ENCODE measurements at regions not wholly inside any gene's neighbourhood (a gene's known extent, or its start where the extent isn't known, plus 50 kb on each side); places are given as distances from the start of the nearest gene placed in this dataset.
A peak's percentile ranks its signal among the peaks of the same experiment; 100 is the strongest.

DNA sequence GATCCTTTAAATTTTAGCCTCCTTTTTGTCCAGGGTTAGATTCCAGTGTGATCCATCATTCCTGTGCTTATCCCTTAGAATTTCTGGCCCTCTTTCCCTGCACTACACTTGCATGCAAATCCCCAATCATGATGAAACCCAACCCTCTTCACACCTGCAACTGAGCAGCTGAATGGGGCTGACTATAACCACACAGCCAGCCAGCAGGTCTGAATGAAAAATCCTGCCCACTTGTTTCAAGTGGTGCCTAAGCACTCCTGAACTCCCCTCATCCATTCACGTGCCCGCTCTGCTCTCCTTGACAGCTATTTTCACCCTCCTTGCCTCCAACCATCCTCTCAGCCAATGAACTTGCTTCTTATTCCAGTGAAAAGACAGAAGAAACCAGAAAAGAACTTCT is 80.5 kb upstream of the AFF3 start:
- Mint-ChIP-seq H3K4me3 (no peak overlapping the region), H3K9me3 (peaks cover 0 to 15% of the 10 kb centered on the region in 2 donors), H3K27me3 (peaks cover 20% of the 10 kb centered on the region), H3K27ac (no peak overlapping the region), H3K4me1 (no peaks in the 10 kb centered on the region)
- ATAC-seq (no peak), DNase-seq (no peak)

DNA sequence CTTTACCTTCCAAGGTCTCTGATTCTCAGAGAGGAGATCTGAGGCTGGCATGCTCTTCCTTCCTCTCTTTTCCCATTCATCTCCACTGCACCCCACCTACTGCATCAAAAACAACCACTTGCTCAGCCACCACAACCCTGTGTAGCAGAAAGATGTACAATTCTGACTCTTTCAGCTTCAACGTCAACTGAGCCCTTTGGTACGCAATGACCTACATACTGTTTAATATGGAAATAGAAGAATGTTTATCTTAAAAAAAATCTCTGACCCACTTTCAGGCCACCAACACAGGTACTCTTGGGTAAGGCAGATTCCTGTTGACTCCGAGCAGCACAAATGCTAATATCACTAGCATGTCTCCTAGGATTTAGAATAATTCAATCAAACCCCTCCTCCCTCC is 76.2 kb upstream of the AFF3 start:
- ATAC-seq = no peak
- no peak overlapping the region for H3K4me3 Mint-ChIP-seq
- H3K4me1 Mint-ChIP-seq = no peaks in the 10 kb centered on the region
- H3K27ac Mint-ChIP-seq = no peak overlapping the region
- H3K27me3 Mint-ChIP-seq = peaks cover 9% of the 10 kb centered on the region
- peaks cover 0 to 9% of the 10 kb centered on the region in 2 donors for H3K9me3 Mint-ChIP-seq
- DNase-seq = no peak

DNA sequence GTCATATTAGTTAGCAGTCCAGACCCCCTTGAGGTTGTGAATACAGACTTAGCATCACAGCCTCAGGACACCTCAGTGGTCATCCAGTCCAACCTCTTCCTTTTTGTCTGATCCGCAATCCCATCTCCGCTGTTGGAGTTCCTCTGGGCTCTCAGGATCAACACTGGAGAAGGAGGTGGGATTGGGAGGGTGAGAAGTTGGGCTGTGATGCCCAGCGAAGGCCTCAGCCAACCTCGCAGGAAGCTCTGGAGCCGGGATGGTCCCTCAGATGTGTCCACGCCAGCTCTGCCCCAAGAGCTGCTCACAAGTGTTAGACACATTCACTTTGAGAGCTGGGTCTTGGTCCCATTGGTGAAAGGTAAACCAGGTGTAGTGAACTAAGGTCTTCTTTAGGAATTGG is 74.9 kb upstream of the AFF3 start:
- ATAC-seq (no peak), DNase-seq (no peak)
- Mint-ChIP-seq H3K27ac (no peak overlapping the region), H3K9me3 (peaks cover 0 to 8% of the 10 kb centered on the region in 2 donors), H3K4me1 (no peaks in the 10 kb centered on the region), H3K4me3 (no peak overlapping the region), H3K27me3 (peaks cover 9% of the 10 kb centered on the region)

- Mint-ChIP-seq H3K9me3 (no peaks in the 10 kb centered on the region), H3K4me1 (no peaks in the 10 kb centered on the region), H3K4me3 (no peak overlapping the region), H3K27ac (no peak overlapping the region), H3K27me3 (no peaks in the 10 kb centered on the region)
- DNase-seq (no peak), ATAC-seq (no peak)
Observed at GRCh38 chr2:100216015-100216414, 73.6 kb upstream of the AFF3 start.

DNA sequence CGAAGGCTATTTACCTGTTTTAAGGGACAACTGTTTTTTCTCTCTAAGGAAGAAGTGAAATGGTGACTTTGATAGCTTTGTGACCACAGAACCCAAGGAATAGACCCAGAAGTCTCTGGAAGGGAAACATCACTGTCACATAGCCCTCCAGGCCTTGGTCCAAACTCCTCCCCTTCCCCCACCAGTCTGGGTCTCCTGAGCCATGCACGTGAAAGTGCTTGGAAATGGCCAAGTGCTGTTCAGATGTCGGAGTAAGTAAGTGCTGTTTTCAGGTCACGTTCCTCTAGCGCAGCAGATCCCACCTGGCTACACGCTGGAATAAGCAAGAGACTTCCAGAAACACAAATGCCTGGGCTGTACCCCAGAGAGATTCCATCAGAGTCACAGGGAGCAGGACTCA is 73.0 kb upstream of the AFF3 start:
- no peaks in the 10 kb centered on the region for H3K4me1 Mint-ChIP-seq
- no peak for DNase-seq
- no peak overlapping the region for H3K4me3 Mint-ChIP-seq

DNA sequence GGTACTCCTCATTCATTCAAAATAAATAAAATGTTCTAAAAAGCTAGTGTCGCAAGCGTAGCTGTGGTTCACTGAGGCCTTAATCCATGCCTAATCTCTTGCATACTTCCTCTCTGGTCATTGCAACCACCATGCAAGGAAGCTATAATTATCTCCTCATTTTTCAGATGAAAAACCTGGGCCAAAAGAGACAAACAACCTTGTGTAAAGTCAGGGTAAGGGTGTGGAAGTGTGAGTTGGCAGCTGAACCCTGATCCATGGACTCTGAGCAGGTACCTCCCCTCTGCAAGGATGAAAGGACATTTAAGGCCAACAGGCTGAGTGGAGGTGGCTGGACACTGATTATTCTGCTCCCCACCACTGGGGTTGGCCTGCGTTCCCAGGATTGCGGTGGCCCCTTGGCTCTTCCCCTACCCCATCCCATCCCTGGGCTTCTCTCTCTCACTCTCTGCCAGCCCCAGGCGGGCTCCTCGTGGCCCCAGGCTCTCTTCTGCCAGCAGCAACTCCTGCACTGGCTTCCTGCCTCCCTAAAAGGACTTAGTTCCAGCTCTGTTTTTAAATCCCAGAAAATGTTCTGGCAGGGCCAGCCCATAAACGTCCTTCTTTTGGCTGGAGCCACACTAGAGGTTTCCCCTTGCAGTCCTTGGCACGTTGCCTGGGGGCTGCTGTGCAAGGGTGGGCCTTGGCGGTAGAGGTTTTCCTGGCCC is 72.0 kb upstream of the AFF3 start:
- ATAC-seq = no peak
- Mint-ChIP-seq H3K9me3 (no peaks in the 10 kb centered on the region), H3K27ac (peak overlapping the region in 1 of 2 donors; percentile 73), H3K4me3 (no peak overlapping the region), H3K27me3 (peaks cover 7% of the 10 kb centered on the region), H3K4me1 (no peaks in the 10 kb centered on the region)
- DNase-seq = no peak

More for the DNA sequence above, 73.0 kb upstream of the AFF3 start:
- no peak for ATAC-seq
- Mint-ChIP-seq H3K9me3 (no peaks in the 10 kb centered on the region), H3K27ac (no peak overlapping the region), H3K27me3 (peaks cover under 1% of the 10 kb centered on the region)

GRCh38 chr2:100213595-100213994 is 71.2 kb upstream of the AFF3 start:
- H3K27me3 Mint-ChIP-seq = peaks cover 7% of the 10 kb centered on the region
- no peak for DNase-seq

DNA sequence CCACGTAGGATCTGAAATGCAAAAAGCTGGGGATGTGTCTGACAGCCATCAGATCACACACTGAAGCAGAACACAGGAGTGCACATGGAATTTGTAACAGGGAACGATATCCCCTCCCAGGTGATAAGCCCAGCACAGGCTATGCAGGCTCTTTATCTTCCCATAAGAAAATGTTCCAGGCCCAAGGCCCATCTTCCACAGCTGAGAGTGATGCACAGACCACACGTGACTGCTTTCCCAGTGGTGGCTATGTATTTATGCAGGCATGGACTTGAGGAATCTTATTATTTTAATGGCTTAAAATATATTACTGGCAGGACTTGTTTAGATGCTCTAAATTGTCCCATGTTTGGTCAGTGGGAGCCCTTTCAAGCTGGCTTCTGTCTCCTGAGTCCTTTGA is 70.5 kb upstream of the AFF3 start:
- H3K4me1 Mint-ChIP-seq = no peaks in the 10 kb centered on the region
- H3K27ac Mint-ChIP-seq = peak overlapping the region in 1 of 2 donors; percentile 76
- H3K4me3 Mint-ChIP-seq = no peak overlapping the region
- no peak for ATAC-seq
- peaks cover 7% of the 10 kb centered on the region for H3K27me3 Mint-ChIP-seq
- no peaks in the 10 kb centered on the region for H3K9me3 Mint-ChIP-seq
- no peak for DNase-seq

More at GRCh38 chr2:100213595-100213994, 71.2 kb upstream of the AFF3 start:
- no peak overlapping the region for H3K4me3 Mint-ChIP-seq
- no peak overlapping the region for H3K27ac Mint-ChIP-seq
- no peaks in the 10 kb centered on the region for H3K4me1 Mint-ChIP-seq
- no peaks in the 10 kb centered on the region for H3K9me3 Mint-ChIP-seq
- no peak for ATAC-seq

DNA sequence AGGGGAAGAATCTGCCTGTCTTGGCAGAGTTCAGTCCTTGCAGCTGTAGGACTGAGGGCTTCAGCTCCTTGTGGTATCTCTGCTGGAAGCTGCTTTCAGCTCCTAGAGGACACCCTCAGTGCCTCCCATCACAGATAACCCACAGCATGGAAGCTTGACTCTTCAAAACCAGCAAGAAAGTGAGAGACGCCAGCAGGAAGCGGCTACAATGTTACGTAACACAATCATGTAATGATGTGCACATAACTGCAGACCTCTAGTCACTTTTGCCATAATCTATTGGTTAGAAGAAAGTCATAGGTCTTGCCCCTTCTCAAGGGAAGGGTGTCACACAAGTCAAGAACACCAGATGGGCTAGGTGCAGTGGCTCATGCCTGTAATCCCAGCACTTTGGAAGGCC is 69.1 kb upstream of the AFF3 start:
- no peak for DNase-seq
- H3K9me3 Mint-ChIP-seq = no peaks in the 10 kb centered on the region
- no peaks in the 10 kb centered on the region for H3K4me1 Mint-ChIP-seq
- no peak overlapping the region for H3K4me3 Mint-ChIP-seq
- H3K27ac Mint-ChIP-seq = no peak overlapping the region
- ATAC-seq = no peak
- H3K27me3 Mint-ChIP-seq = peaks cover 7% of the 10 kb centered on the region

- H3K9me3 Mint-ChIP-seq = no peaks in the 10 kb centered on the region
- DNase-seq (no peak), ATAC-seq (no peak)
- peaks cover 8% of the 10 kb centered on the region for H3K4me1 Mint-ChIP-seq
- H3K4me3 Mint-ChIP-seq = no peak overlapping the region
- H3K27ac Mint-ChIP-seq = no peak overlapping the region
- peaks cover 7% of the 10 kb centered on the region for H3K27me3 Mint-ChIP-seq
Observed at GRCh38 chr2:100208141-100208770, 65.9 kb upstream of the AFF3 start.

- H3K27me3 Mint-ChIP-seq = peaks cover 9% of the 10 kb centered on the region
- H3K4me1 Mint-ChIP-seq = peaks cover 8% of the 10 kb centered on the region
- H3K4me3 Mint-ChIP-seq = no peak overlapping the region
- ATAC-seq (no peak), DNase-seq (no peak)
- no peaks in the 10 kb centered on the region for H3K9me3 Mint-ChIP-seq
- no peak overlapping the region for H3K27ac Mint-ChIP-seq
Observed at GRCh38 chr2:100207411-100207885, 65.1 kb upstream of the AFF3 start.

- DNase-seq = no peak
- Mint-ChIP-seq H3K27me3 (peaks cover 13% of the 10 kb centered on the region), H3K4me3 (no peak overlapping the region), H3K4me1 (peaks cover 8% of the 10 kb centered on the region), H3K9me3 (no peaks in the 10 kb centered on the region), H3K27ac (no peak overlapping the region)
- no peak for ATAC-seq
Observed at GRCh38 chr2:100206731-100207255, 64.4 kb upstream of the AFF3 start.

DNA sequence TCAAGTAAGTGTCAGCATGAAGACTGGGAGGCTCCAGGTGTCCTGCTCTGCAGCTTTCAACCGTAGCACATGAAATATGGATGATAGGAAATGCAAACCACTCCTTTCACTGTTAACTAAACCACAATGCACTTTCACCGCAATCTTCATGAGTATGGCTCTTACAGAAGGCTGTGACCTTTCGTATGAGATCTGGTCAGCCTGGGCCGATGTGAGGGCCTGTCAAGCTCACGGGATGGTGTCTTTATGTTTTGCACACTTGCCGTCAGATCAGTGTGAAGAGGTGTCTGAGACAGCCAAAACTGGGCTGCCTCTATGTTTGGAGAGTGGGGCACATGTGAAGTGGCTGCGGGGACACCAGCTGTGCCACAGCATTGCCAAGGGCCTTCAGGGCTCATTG is 62.8 kb upstream of the AFF3 start:
- ATAC-seq = no peak
- H3K4me1 Mint-ChIP-seq = peaks cover 8% of the 10 kb centered on the region

GRCh38 chr2:100202567-100202966 is 60.2 kb upstream of the AFF3 start:
- Mint-ChIP-seq H3K4me1 (peaks cover 8% of the 10 kb centered on the region), H3K27ac (no peak overlapping the region)

More for the DNA sequence above, 62.8 kb upstream of the AFF3 start:
- Mint-ChIP-seq H3K9me3 (no peaks in the 10 kb centered on the region), H3K27ac (peak overlapping the region in 1 of 2 donors; percentile 16), H3K27me3 (peaks cover 10% of the 10 kb centered on the region), H3K4me3 (no peak overlapping the region)
- DNase-seq = no peak

DNA sequence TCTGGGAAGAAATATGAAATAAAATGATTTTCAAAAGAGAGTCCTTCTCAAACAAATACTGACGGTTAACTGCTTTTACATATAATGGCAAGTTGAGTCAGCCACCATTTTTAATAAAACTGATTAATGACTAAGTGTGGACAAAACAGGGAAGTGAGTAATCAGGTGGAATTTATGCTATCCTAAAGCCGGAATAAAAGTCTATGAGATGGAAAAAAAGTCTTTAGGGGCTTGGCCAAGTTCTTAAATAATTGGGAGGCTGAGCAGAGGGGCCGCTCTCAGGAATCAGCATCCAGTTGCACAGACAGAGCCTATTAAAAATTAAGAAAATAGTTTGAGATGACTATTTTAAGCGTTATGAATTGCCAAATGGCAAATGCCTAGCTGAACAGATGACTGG is 58.6 kb upstream of the AFF3 start:
- Mint-ChIP-seq H3K4me3 (no peak overlapping the region), H3K9me3 (no peaks in the 10 kb centered on the region), H3K4me1 (peaks cover 8% of the 10 kb centered on the region), H3K27ac (no peak overlapping the region), H3K27me3 (peaks cover 6% of the 10 kb centered on the region)
- DNase-seq (no peak), ATAC-seq (no peak)

More at GRCh38 chr2:100202567-100202966, 60.2 kb upstream of the AFF3 start:
- no peak for ATAC-seq
- DNase-seq = no peak
- Mint-ChIP-seq H3K4me3 (no peak overlapping the region), H3K27me3 (peaks cover 6% of the 10 kb centered on the region), H3K9me3 (no peaks in the 10 kb centered on the region)

GRCh38 chr2:100199421-100199820 is 57.0 kb upstream of the AFF3 start:
- no peak overlapping the region for H3K4me3 Mint-ChIP-seq
- no peaks in the 10 kb centered on the region for H3K9me3 Mint-ChIP-seq
- ATAC-seq (no peak), DNase-seq (no peak)
- peaks cover 6% of the 10 kb centered on the region for H3K27me3 Mint-ChIP-seq
- no peaks in the 10 kb centered on the region for H3K4me1 Mint-ChIP-seq
- H3K27ac Mint-ChIP-seq = no peak overlapping the region

Measured in stimulated activated naive CD8-positive, alpha-beta T cell treated with anti-CD3 and anti-CD28 coated beads, Interleukin-15, amount 100 ng/mL, for 72 hours (primary cell).